HUES64 (cell line): ENCODE measurements at regions not wholly inside any gene's neighbourhood (a gene's known extent, or its start where the extent isn't known, plus 50 kb on each side); places are given as distances from the start of the nearest gene placed in this dataset.

Experiments used
- H3K27ac ChIP-seq: 2 replicates; pipeline ENCODE4 v1.7.0; 2013; ENCODE audit warnings: low read depth, low read length, inconsistent platforms
- H3K27me3 ChIP-seq: 2 replicates; pipeline ENCODE4 v1.6.1; 2013; ENCODE audit warnings: mild to moderate bottlenecking, low read length; ENCODE audit not compliant: insufficient read depth
- H3K36me3 ChIP-seq: 2 replicates; pipeline ENCODE4 v1.6.1; 2013; ENCODE audit warnings: mild to moderate bottlenecking, low read length; ENCODE audit not compliant: insufficient read depth
- H3K4me1 ChIP-seq: 2 replicates; pipeline ENCODE4 v1.6.1; 2013; ENCODE audit warnings: mild to moderate bottlenecking, low read length, moderate library complexity; ENCODE audit not compliant: insufficient read depth
- H3K4me3 ChIP-seq: 2 replicates; pipeline ENCODE4 v1.5.1; 2013; ENCODE audit warnings: mild to moderate bottlenecking, low read length, moderate library complexity
- H3K9ac ChIP-seq: 2 replicates; pipeline ENCODE4 v1.6.1; 2013; ENCODE audit warnings: mild to moderate bottlenecking, low read depth, low read length
- H3K9me3 ChIP-seq: 2 replicates; pipeline ENCODE4 v1.6.1; 2013; ENCODE audit warnings: low read depth, low read length; ENCODE audit not compliant: insufficient read depth
- WGBS: fragments of 150-250, 120-280 bp; methylation state at CpG from one replicate; pipeline ENCODE4 v1.1.7; 2013; ENCODE audit warnings: missing lambda C conversion rate; 5-methylcytosine and 5-hydroxymethylcytosine counted together

- Histone ChIP-seq H3K9me3 (no peaks in the 10 kb centered on the region), H3K4me1 (0 out of 2 replicates have a peak, but pooled peaks cover 3% of the 10 kb centered on the region), H3K36me3 (no peaks in the 10 kb centered on the region), H3K27ac (no peak overlapping the region), H3K9ac (no peak overlapping the region), H3K4me3 (no peak overlapping the region), H3K27me3 (peaks cover 17% of the 10 kb centered on the region)
- 87% methylated on average over 2 of the region's 7 CpGs for WGBS
These were observed 197.9 kb upstream of the FOXQ1 start for GRCh38 chr6:1113916-1114540.

GRCh38 chr6:1111361-1111760 lies 200.5 kb upstream of the FOXQ1 start:
- Histone ChIP-seq H3K27me3 (peaks cover 44% of the 10 kb centered on the region), H3K36me3 (no peaks in the 10 kb centered on the region), H3K4me1 (0 out of 2 replicates have a peak, but pooled peaks cover 3% of the 10 kb centered on the region), H3K9me3 (peaks cover 8% of the 10 kb centered on the region), H3K4me3 (no peak overlapping the region), H3K9ac (no peak overlapping the region), H3K27ac (no peak overlapping the region)
- WGBS: 88% methylated on average over 5 of the region's 6 CpGs

- Histone ChIP-seq H3K27me3 (peaks cover 48% of the 10 kb centered on the region), H3K9me3 (peaks cover 9% of the 10 kb centered on the region), H3K27ac (no peak overlapping the region), H3K9ac (no peak overlapping the region), H3K36me3 (no peaks in the 10 kb centered on the region), H3K4me3 (no peak overlapping the region), H3K4me1 (0 out of 2 replicates have a peak, but pooled peaks cover 3% of the 10 kb centered on the region)
- WGBS: 88% methylated on average over 12 of the region's 12 CpGs
These were observed 201.0 kb upstream of the FOXQ1 start for GRCh38 chr6:1110941-1111349.

- Histone ChIP-seq H3K27me3 (peaks cover 56% of the 10 kb centered on the region), H3K9me3 (peaks cover 9% of the 10 kb centered on the region), H3K36me3 (no peaks in the 10 kb centered on the region), H3K4me3 (no peak overlapping the region), H3K27ac (no peak overlapping the region), H3K9ac (no peak overlapping the region), H3K4me1 (peaks cover 6% of the 10 kb centered on the region; the same call in 1 of the 2 replicates)
- WGBS: 99% methylated on average over 2 of the region's 2 CpGs
These were observed 201.7 kb upstream of the FOXQ1 start for GRCh38 chr6:1110164-1110563.

- peaks cover 9% of the 10 kb centered on the region for H3K9me3 ChIP-seq
- WGBS: 51% methylated on average over 2 of the region's 2 CpGs
- H3K9ac ChIP-seq: no peak overlapping the region
- H3K27me3 ChIP-seq: peaks cover 66% of the 10 kb centered on the region
- H3K4me1 ChIP-seq: peaks cover 17% of the 10 kb centered on the region
- H3K36me3 ChIP-seq: no peaks in the 10 kb centered on the region
- no peak overlapping the region for H3K27ac ChIP-seq
- H3K4me3 ChIP-seq: no peak overlapping the region
These were observed 202.8 kb upstream of the FOXQ1 start for GRCh38 chr6:1109134-1109533.

- Histone ChIP-seq H3K36me3 (no peaks in the 10 kb centered on the region), H3K27ac (no peak overlapping the region), H3K27me3 (peaks cover 75% of the 10 kb centered on the region), H3K9ac (no peak overlapping the region), H3K9me3 (peaks cover 9% of the 10 kb centered on the region), H3K4me3 (no peak overlapping the region), H3K4me1 (peaks cover 22% of the 10 kb centered on the region)
- 92% methylated on average over 8 of the region's 8 CpGs for WGBS
These were observed 203.7 kb upstream of the FOXQ1 start for GRCh38 chr6:1108198-1108597.

- Histone ChIP-seq H3K27ac (no peak overlapping the region), H3K36me3 (no peaks in the 10 kb centered on the region), H3K4me1 (peaks cover 22% of the 10 kb centered on the region), H3K9ac (no peak overlapping the region), H3K9me3 (peaks cover 9% of the 10 kb centered on the region), H3K27me3 (peaks cover 82% of the 10 kb centered on the region), H3K4me3 (no peak overlapping the region)
- 96% methylated on average over 4 of the region's 4 CpGs for WGBS
These were observed 204.3 kb upstream of the FOXQ1 start for GRCh38 chr6:1107578-1107977.

GRCh38 chr6:1105833-1106400 lies 206.0 kb upstream of the FOXQ1 start:
- Histone ChIP-seq H3K4me1 (peaks cover 19% of the 10 kb centered on the region), H3K9me3 (peaks cover 9% of the 10 kb centered on the region), H3K27me3 (peaks cover 93% of the 10 kb centered on the region), H3K9ac (no peak overlapping the region), H3K4me3 (no peak overlapping the region), H3K36me3 (no peaks in the 10 kb centered on the region), H3K27ac (no peak overlapping the region)
- 83% methylated on average over 6 of the region's 7 CpGs for WGBS

- peaks cover 97% of the 10 kb centered on the region for H3K27me3 ChIP-seq
- no peak overlapping the region for H3K9ac ChIP-seq
- H3K4me3 ChIP-seq: no peak overlapping the region
- H3K27ac ChIP-seq: no peak overlapping the region
- 45% methylated on average over 7 of the region's 8 CpGs for WGBS
- peaks cover 19% of the 10 kb centered on the region for H3K4me1 ChIP-seq
- H3K9me3 ChIP-seq: peaks cover 9% of the 10 kb centered on the region
- H3K36me3 ChIP-seq: no peaks in the 10 kb centered on the region
These were observed 206.8 kb upstream of the FOXQ1 start for GRCh38 chr6:1104988-1105670.

GRCh38 chr6:1103945-1104623 lies 207.8 kb upstream of the FOXQ1 start:
- Histone ChIP-seq H3K9ac (no peak overlapping the region), H3K27me3 (peaks cover 100% of the 10 kb centered on the region), H3K27ac (no peak overlapping the region), H3K4me1 (peaks cover 19% of the 10 kb centered on the region), H3K36me3 (no peaks in the 10 kb centered on the region), H3K9me3 (peaks cover 9% of the 10 kb centered on the region), H3K4me3 (no peak overlapping the region)
- WGBS: 50% methylated on average over 6 of the region's 7 CpGs

GRCh38 chr6:1103021-1103420 lies 208.9 kb upstream of the FOXQ1 start:
- H3K4me1 ChIP-seq: peaks cover 19% of the 10 kb centered on the region
- H3K27ac ChIP-seq: no peak overlapping the region
- no peak overlapping the region for H3K9ac ChIP-seq
- WGBS: 95% methylated on average over 8 of the region's 8 CpGs
- peaks cover 97% of the 10 kb centered on the region for H3K27me3 ChIP-seq
- H3K36me3 ChIP-seq: no peaks in the 10 kb centered on the region
- no peak overlapping the region for H3K4me3 ChIP-seq
- peaks cover 9% of the 10 kb centered on the region for H3K9me3 ChIP-seq
